ENCODE measurements at regions not wholly inside any gene's neighbourhood (a gene's known extent, or its start where the extent isn't known, plus 50 kb on each side); places are given as distances from the start of the nearest gene placed in this dataset.

DNA sequence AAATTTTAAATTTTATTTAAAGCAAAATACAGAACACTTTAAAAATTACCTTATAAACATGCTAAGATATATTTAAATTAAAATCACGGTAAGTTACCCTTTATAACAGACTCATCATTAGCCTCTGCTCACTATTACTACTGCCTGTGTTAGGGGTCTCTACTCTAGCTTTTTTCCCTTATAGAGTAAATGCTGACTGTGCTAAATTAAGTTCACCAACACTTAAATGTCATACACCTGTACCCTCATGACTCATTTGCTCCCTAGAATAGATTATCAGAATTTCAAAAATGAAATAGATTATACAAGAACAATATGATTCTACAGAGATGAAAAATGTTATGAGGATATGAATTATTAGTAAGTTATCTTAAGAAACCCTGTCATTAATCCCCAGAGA is 131.1 kb upstream of the INPP4B start:
- no peaks in the 10 kb centered on the region for H3K36me3 ChIP-seq (replicated peaks in 1 of 2; ENCODE audit: insufficient read depth in 1 of 2, low read depth in 2 of 2)
- no peak for TF ChIP-seq POLR2A (IDR thresholded peaks at IDR 0.05)
- TF ChIP-seq, protein P1, sequence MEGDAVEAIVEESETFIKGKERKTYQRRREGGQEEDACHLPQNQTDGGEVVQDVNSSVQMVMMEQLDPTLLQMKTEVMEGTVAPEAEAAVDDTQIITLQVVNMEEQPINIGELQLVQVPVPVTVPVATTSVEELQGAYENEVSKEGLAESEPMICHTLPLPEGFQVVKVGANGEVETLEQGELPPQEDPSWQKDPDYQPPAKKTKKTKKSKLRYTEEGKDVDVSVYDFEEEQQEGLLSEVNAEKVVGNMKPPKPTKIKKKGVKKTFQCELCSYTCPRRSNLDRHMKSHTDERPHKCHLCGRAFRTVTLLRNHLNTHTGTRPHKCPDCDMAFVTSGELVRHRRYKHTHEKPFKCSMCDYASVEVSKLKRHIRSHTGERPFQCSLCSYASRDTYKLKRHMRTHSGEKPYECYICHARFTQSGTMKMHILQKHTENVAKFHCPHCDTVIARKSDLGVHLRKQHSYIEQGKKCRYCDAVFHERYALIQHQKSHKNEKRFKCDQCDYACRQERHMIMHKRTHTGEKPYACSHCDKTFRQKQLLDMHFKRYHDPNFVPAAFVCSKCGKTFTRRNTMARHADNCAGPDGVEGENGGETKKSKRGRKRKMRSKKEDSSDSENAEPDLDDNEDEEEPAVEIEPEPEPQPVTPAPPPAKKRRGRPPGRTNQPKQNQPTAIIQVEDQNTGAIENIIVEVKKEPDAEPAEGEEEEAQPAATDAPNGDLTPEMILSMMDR (IDR thresholded peaks at IDR 0.05) = no peak
- H3K9me3 ChIP-seq = no peaks in the 10 kb centered on the region
- no peak overlapping the region for H3K27ac ChIP-seq
- DNase-seq = no peak
- ATAC-seq = no peak
- no peaks in the 10 kb centered on the region for H3K4me1 ChIP-seq
- H3K27me3 ChIP-seq = no peaks in the 10 kb centered on the region
- intact Hi-C loops (cut with DNase I) = no loop called here
- 87 to 91% methylated on average over 1 of the region's 1 CpG for WGBS, 2 donors
- no peak overlapping the region for H3K4me3 ChIP-seq

DNA sequence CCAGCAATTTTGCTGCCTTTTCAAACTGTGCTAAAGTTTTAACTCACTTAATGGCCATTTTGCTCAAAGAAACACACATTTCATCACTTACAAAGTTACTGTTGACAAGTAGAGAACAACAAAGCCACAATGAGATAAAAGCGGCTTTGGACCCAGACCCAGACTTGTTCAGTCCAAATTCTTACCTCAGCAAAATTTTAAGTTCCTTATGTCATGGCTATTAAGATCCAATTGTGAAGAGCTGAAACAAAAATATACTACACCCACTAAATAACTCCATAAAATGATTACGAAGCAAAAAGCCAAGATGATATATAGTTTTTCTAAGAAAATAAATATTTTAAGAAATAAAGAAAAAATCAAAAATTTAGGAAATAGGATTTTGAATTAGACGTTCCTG is 137.0 kb upstream of the INPP4B start:
- ATAC-seq = no peak
- Histone ChIP-seq H3K9me3 (no peaks in the 10 kb centered on the region), H3K4me3 (no peak overlapping the region), H3K27me3 (no peaks in the 10 kb centered on the region), H3K4me1 (no peaks in the 10 kb centered on the region), H3K36me3 (replicated peaks in 1 of 2; ENCODE audit: insufficient read depth in 1 of 2, low read depth in 2 of 2) (no peaks in the 10 kb centered on the region), H3K27ac (no peak overlapping the region)
- no peak for TF ChIP-seq POLR2A (IDR thresholded peaks at IDR 0.05)
- TF ChIP-seq, protein P1 (IDR thresholded peaks at IDR 0.05) = no peak
- 51 to 54% methylated on average over 3 of the region's 3 CpGs for WGBS, 2 donors
- intact Hi-C loops (cut with DNase I) = no loop called here
- DNase-seq = no peak

DNA sequence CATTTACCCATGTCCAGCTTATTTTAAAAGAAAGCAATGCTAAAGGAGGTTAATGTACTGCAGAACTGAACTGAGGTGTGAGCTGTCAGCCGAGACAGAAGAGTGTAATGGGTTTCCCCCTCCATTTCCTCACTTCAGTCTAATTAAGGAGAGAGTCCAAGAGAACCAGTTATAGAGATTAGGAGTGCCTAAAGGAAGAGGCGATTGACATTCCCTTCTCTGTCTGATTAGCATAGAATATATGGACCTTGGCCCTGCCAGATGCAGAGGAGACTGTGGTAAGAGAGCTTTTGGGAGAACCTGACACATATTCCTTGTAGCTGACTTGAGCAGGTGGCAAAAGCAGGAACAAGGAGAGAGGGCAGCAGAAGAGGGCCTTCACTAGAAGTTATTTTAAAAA is 137.5 kb upstream of the INPP4B start:
- H3K4me3 ChIP-seq = no peak overlapping the region
- no peaks in the 10 kb centered on the region for H3K27me3 ChIP-seq
- H3K36me3 ChIP-seq (replicated peaks in 1 of 2; ENCODE audit: insufficient read depth in 1 of 2, low read depth in 2 of 2) = no peaks in the 10 kb centered on the region
- no peaks in the 10 kb centered on the region for H3K4me1 ChIP-seq
- DNase-seq = no peak
- H3K27ac ChIP-seq = no peak overlapping the region
- ATAC-seq = no peak
- H3K9me3 ChIP-seq = no peaks in the 10 kb centered on the region
- intact Hi-C loops (cut with DNase I) = no loop called here
- TF ChIP-seq, protein P1 (IDR thresholded peaks at IDR 0.05) = no peak
- no peak for TF ChIP-seq POLR2A (IDR thresholded peaks at IDR 0.05)
- 52 to 60% methylated on average over 2 of the region's 2 CpGs for WGBS, 2 donors

DNA sequence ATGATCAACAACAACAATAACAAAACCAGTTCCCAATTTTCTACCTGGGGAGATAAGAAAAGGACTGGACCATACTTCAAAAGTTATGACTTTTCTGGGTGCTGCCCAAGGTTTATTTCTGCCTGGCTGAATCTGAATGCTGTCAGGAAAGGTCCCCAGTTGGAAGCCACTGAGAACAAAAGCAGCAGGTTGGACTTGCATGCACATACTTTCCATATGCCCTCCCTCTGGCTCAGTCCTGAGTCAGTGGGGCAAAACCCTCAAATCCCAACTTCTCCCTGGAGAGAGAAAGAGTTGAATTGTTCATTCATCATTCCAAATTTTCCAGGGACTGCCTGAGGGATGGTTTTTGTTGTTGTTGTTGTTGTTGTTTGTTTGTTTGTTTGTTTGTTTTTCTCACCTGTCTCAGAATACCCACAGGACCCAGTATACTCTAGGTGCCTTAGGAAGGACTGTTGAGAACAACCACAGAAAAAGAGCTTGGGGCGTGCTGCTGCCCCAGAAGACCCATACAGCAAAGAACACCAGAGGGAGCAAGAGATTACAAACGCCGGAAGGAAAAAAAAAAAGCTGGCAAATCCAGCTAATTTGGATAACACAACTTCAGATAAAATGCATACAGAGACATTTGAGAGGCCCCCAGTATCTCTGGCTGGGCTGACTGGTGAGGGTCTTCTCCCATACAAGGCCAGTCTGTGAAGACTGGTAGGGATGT is 138.9 kb upstream of the INPP4B start:
- Histone ChIP-seq H3K4me3 (no peak overlapping the region), H3K36me3 (replicated peaks in 1 of 2; ENCODE audit: insufficient read depth in 1 of 2, low read depth in 2 of 2) (no peaks in the 10 kb centered on the region), H3K9me3 (no peaks in the 10 kb centered on the region), H3K27me3 (no peaks in the 10 kb centered on the region), H3K27ac (no peak overlapping the region), H3K4me1 (no peaks in the 10 kb centered on the region)
- 22% methylated on average over 3 of the region's 3 CpGs for WGBS, 2 donors
- DNase-seq = peak in 1 of 4 donors; percentile 13
- no peak for ATAC-seq
- intact Hi-C loops (cut with DNase I) = no loop called here
- TF ChIP-seq POLR2A (IDR thresholded peaks at IDR 0.05) = no peak
- TF ChIP-seq, protein P1 (IDR thresholded peaks at IDR 0.05) = peak; percentile 14 to 45 (median 36)

DNA sequence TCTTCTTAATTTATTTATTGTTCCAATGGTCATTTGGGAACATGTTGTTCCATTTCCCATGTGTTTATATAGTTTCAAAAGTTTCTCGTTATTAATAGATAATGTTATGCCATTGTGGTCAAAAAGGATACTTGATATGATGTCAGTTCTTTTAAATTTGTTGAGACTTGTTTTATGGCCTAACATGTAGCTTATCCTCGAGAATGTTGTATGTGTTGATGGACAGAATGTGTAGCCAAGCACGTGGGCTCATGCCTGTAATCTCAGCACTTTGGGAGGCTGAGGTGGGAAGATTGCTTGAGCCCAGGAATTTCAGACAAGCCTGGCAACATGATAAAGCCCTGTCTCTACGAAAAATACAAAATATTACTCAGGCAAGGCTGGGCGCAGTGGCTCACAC is 168.5 kb upstream of the USP38 start:
- DNase-seq (no peak), ATAC-seq (no peak)
- Histone ChIP-seq H3K36me3 (replicated peaks in 1 of 2; ENCODE audit: insufficient read depth in 1 of 2, low read depth in 2 of 2) (no peaks in the 10 kb centered on the region), H3K4me1 (no peaks in the 10 kb centered on the region), H3K27me3 (no peaks in the 10 kb centered on the region), H3K4me3 (no peak overlapping the region), H3K27ac (no peak overlapping the region), H3K9me3 (peaks cover 0 to 5% (median 0%) of the 10 kb centered on the region in 3 donors)
- WGBS, 2 donors = 36 to 38% methylated on average over 5 of the region's 5 CpGs
- TF ChIP-seq, protein P1 (IDR thresholded peaks at IDR 0.05) = no peak
- no peak for TF ChIP-seq POLR2A (IDR thresholded peaks at IDR 0.05)
- intact Hi-C loops (cut with DNase I) = no loop called here

Measured in body of pancreas (tissue), 4 donors.